Progenitor cell of endocrine pancreas (in vitro differentiated cells): ENCODE measurements at regions not wholly inside any gene's neighbourhood (a gene's known extent, or its start where the extent isn't known, plus 50 kb on each side); places are given as distances from the start of the nearest gene placed in this dataset.
A peak's percentile ranks its signal among the peaks of the same experiment; 100 is the strongest.

Source experiments
- DNase-seq: peaks from one replicate; pipeline ENCODE4 v3.0.0; 2021; ENCODE audit warnings: low spot score; ENCODE audit not compliant: unreplicated experiment
- H3K27ac Mint-ChIP-seq: 2 replicates; pipeline ENCODE4 v1.8.0; 2021; ENCODE audit warnings: mild to moderate bottlenecking, moderate library complexity, mixed read lengths
- H3K27me3 Mint-ChIP-seq: 2 replicates; pipeline ENCODE4 v1.8.0; 2021; ENCODE audit warnings: mixed read lengths
- H3K36me3 Mint-ChIP-seq: 2 replicates; pipeline ENCODE4 v1.8.0; 2022; ENCODE audit warnings: mixed read lengths; ENCODE audit not compliant: insufficient read depth
- H3K4me1 Mint-ChIP-seq: 2 replicates; pipeline ENCODE4 v1.8.0; 2021; ENCODE audit warnings: low read depth, mixed read lengths
- H3K4me3 Mint-ChIP-seq: 2 replicates; pipeline ENCODE4 v1.8.0; 2021; ENCODE audit warnings: low read depth, mild to moderate bottlenecking, moderate library complexity, mixed read lengths
- H3K9me3 Mint-ChIP-seq: 2 replicates; pipeline ENCODE4 v1.8.0; 2021; ENCODE audit warnings: low read depth, mixed read lengths
- TF ChIP-seq, protein P1 (sequence below): fragments of 200-600 bp; sonication (generic); IDR thresholded peaks from one replicate; pipeline ENCODE4 v1.5.0; 2021; ENCODE audit warnings: antibody characterized with exemption, mild to moderate bottlenecking; ENCODE audit not compliant: unreplicated experiment

DNA sequence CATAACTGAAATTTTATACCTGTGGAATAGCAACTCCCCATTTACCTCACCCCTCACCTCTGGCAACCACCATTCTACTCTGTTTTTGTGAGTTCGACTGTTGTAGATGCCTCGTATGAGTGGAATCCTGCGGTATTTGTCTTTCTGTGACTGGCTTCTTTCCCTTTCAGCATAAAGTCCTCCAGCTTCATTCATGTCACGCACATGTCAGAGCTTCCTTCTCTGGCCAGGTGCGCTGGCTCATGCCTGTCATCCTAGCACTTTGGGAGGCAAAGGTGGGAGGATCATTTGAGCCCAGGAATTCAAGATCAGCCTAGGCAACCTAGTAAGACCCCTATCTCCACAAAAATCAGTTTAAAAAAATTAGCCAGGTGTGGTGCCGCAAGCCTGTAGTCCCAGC is 278.4 kb downstream of the PARN start:
- TF ChIP-seq, protein P1, sequence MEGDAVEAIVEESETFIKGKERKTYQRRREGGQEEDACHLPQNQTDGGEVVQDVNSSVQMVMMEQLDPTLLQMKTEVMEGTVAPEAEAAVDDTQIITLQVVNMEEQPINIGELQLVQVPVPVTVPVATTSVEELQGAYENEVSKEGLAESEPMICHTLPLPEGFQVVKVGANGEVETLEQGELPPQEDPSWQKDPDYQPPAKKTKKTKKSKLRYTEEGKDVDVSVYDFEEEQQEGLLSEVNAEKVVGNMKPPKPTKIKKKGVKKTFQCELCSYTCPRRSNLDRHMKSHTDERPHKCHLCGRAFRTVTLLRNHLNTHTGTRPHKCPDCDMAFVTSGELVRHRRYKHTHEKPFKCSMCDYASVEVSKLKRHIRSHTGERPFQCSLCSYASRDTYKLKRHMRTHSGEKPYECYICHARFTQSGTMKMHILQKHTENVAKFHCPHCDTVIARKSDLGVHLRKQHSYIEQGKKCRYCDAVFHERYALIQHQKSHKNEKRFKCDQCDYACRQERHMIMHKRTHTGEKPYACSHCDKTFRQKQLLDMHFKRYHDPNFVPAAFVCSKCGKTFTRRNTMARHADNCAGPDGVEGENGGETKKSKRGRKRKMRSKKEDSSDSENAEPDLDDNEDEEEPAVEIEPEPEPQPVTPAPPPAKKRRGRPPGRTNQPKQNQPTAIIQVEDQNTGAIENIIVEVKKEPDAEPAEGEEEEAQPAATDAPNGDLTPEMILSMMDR = no peak
- H3K27me3 Mint-ChIP-seq = peaks cover 8% of the 10 kb centered on the region
- H3K27ac Mint-ChIP-seq = no peak overlapping the region
- H3K9me3 Mint-ChIP-seq = no peaks in the 10 kb centered on the region
- no peak for DNase-seq
- no peak overlapping the region for H3K4me3 Mint-ChIP-seq
- no peaks in the 10 kb centered on the region for H3K36me3 Mint-ChIP-seq
- no peaks in the 10 kb centered on the region for H3K4me1 Mint-ChIP-seq

DNA sequence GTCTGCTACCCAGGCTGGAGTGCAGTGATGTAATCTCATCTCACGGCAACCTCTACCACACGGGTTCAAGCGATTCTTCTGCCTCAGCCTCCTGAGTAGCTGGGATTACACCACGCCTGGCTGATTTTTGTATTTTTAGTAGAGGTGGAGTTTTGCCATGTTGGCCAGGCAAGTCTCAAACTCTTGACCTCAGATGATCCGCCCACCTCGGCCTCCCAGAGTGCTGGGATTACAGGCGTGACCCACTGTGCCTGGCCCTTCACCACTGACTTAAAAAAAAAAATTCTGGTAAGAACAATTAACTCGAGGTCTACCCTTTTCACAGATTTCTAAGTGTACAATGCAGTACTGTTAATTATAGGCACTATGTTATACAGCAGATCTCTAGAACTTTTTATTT is 279.4 kb downstream of the PARN start:
- peaks cover 12% of the 10 kb centered on the region for H3K27me3 Mint-ChIP-seq
- TF ChIP-seq, protein P1 = no peak
- H3K27ac Mint-ChIP-seq = no peak overlapping the region
- H3K36me3 Mint-ChIP-seq = no peaks in the 10 kb centered on the region
- H3K9me3 Mint-ChIP-seq = peaks cover 5% of the 10 kb centered on the region
- H3K4me1 Mint-ChIP-seq = no peaks in the 10 kb centered on the region
- DNase-seq = no peak
- H3K4me3 Mint-ChIP-seq = no peak overlapping the region

DNA sequence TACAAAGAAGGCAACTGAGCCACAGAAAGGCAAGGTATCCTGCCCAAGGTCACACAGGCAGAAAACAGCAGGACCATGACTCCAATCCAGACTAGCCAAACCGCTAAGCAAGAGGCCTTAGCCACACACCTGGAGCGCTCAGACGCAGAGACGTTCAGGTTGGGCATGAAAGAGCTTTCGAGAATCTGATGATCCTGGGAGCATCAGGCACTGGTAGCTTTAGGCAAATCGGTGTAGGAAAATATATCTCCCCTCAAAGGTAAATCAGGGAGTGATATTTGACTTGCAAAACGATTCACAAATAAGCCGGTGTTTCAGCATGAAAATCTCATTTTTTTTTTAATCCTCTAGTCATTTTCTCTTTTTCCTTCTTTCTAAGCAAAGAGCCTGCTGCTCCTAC is 279.0 kb downstream of the MRTFB start:
- DNase-seq = no peak
- Mint-ChIP-seq H3K27ac (no peak overlapping the region), H3K4me1 (no peaks in the 10 kb centered on the region), H3K9me3 (peaks cover 5% of the 10 kb centered on the region), H3K27me3 (peaks cover 10% of the 10 kb centered on the region), H3K36me3 (no peaks in the 10 kb centered on the region), H3K4me3 (no peak overlapping the region)
- TF ChIP-seq, protein P1 = no peak

DNA sequence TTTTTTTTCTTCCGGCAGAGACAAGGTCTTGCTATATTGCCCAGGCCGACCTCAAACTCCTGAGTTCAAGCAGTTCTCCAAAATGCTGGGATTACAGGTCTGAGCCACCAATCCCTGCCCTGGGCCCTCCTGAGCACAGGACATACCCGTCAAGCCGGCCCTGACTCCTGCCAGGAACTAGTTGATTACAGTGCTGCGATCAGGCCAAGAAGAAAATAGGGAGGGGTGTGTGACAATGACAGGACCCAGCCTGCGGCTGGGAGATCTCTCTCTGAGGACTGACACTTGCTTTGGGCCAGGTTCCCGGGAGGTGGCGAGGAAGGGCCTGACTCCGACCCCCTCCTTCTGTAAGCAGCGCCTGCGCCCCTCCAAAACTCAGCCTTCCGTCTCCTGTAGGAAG is 276.6 kb downstream of the MRTFB start:
- Mint-ChIP-seq H3K27ac (no peak overlapping the region), H3K9me3 (peaks cover 12% of the 10 kb centered on the region), H3K4me3 (no peak overlapping the region), H3K36me3 (peaks cover 2% of the 10 kb centered on the region), H3K27me3 (peaks cover 22% of the 10 kb centered on the region), H3K4me1 (no peaks in the 10 kb centered on the region)
- TF ChIP-seq, protein P1 = no peak
- DNase-seq = no peak

DNA sequence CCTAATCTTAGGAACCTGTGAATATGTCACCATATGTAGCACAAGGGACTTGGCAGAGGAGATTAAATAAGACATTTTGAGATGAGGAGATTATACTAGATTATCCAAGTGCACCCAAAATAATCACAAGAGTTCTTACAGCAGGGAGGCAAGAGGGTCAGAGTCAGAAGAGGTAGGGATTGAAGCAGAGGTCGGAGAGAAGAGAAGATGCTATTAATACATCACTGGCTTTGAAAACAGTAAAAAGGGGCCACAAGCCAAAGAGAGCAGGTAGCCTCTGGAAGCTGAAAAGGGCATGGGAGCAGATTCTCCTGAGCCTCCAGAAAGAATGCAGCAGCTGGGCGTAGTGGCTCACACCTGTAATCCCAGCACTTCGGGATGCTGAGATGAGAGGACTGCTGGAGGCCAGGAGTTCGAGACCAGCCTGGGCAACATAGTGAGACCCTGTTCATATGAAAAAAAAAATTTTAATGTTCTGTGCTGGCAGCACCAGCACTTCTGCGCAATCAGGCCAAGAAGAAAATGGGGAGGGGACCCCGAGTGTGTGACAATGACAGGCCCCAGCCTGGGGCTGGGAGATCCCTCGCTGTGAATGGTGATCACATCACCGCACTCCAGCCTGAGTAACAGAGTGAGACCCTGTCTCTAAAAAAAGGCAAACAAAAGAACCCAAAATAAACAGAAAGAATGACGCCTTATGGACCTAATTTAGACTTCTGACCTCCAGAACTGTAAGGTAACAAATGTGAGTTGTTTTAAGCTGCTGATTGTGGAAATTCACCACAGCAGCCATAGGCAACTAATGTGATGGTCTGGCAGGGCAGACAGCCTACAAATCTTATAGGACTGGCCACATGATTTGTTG is 275.4 kb downstream of the MRTFB start:
- Mint-ChIP-seq H3K9me3 (peaks cover 17% of the 10 kb centered on the region), H3K27ac (peak overlapping the region; percentile 29), H3K4me1 (no peaks in the 10 kb centered on the region), H3K36me3 (peaks cover 2% of the 10 kb centered on the region), H3K27me3 (peaks cover 26% of the 10 kb centered on the region), H3K4me3 (no peak overlapping the region)
- TF ChIP-seq, protein P1 = no peak
- DNase-seq = no peak
